HL-60/S4 treated with phorbol 12-myristate 13-acetate at 8.2 ng/mL for 4 days and 3 days (cell line): ENCODE measurements at regions not wholly inside any gene's neighbourhood (a gene's known extent, or its start where the extent isn't known, plus 50 kb on each side); places are given as distances from the start of the nearest gene placed in this dataset.

Experiments used
- in situ Hi-C: fragments of 300-500 bp; cut with MboI; formaldehyde crosslinking; loops from 2 replicates; pipeline ENCODE4 v1.15.0; 2022; ENCODE audit warnings: low sequenced_read_pairs

- in situ Hi-C loops, result no loop called here
These were observed 55.2 kb downstream of the IRX2 start for GRCh38 chr5:2696156-2696807.

- in situ Hi-C loops, result no loop called here
These were observed 56.1 kb downstream of the IRX2 start for GRCh38 chr5:2695200-2695891.

GRCh38 chr5:2691530-2691929 is 59.9 kb downstream of the IRX2 start:
- in situ Hi-C loops, result no loop called here

GRCh38 chr5:2690293-2690692 is 61.2 kb downstream of the IRX2 start:
- in situ Hi-C loops, result no loop called here

- in situ Hi-C loops, result no loop called here
These were observed 62.9 kb downstream of the IRX2 start for GRCh38 chr5:2688586-2688985.

GRCh38 chr5:2687746-2688145 is 63.7 kb downstream of the IRX2 start:
- in situ Hi-C loops, result no loop called here

- in situ Hi-C loops, result no loop called here
These were observed 65.0 kb downstream of the IRX2 start for GRCh38 chr5:2686321-2687124.

GRCh38 chr5:2685651-2686272 is 65.7 kb downstream of the IRX2 start:
- in situ Hi-C loops, result no loop called here

- in situ Hi-C loops, result no loop called here
These were observed 66.9 kb downstream of the IRX2 start for GRCh38 chr5:2684606-2685005.

- in situ Hi-C loops, result no loop called here
These were observed 67.8 kb downstream of the IRX2 start for GRCh38 chr5:2683720-2684119.

GRCh38 chr5:2681476-2681875 is 70.0 kb downstream of the IRX2 start:
- in situ Hi-C loops, result no loop called here

- in situ Hi-C loops, result no loop called here
These were observed 70.5 kb downstream of the IRX2 start for GRCh38 chr5:2680979-2681378.

- in situ Hi-C loops, result no loop called here
These were observed 73.8 kb downstream of the IRX2 start for GRCh38 chr5:2677689-2678088.

GRCh38 chr5:2675548-2675947 is 75.9 kb downstream of the IRX2 start:
- in situ Hi-C loops, result no loop called here

GRCh38 chr5:2674456-2674855 is 77.0 kb downstream of the IRX2 start:
- in situ Hi-C loops, result no loop called here

GRCh38 chr5:2670940-2671339 is 80.5 kb downstream of the IRX2 start:
- in situ Hi-C loops, result no loop called here

GRCh38 chr5:2669913-2670312 is 81.6 kb downstream of the IRX2 start:
- in situ Hi-C loops, result no loop called here

GRCh38 chr5:2669259-2669658 is 82.2 kb downstream of the IRX2 start:
- in situ Hi-C loops, result no loop called here

- in situ Hi-C loops, result no loop called here
These were observed 85.4 kb downstream of the IRX2 start for GRCh38 chr5:2666081-2666480.

GRCh38 chr5:2663489-2663888 is 88.0 kb downstream of the IRX2 start:
- in situ Hi-C loops, result no loop called here

- in situ Hi-C loops, result no loop called here
These were observed 91.2 kb downstream of the IRX2 start for GRCh38 chr5:2660315-2660714.
